Bronchial epithelial cell (primary cell): ENCODE measurements at regions not wholly inside any gene's neighbourhood (a gene's known extent, or its start where the extent isn't known, plus 50 kb on each side); places are given as distances from the start of the nearest gene placed in this dataset.

Source experiments
- DNase-seq: peaks from one replicate; pipeline ENCODE4 v3.0.0-alpha.2; 2010; ENCODE audit warnings: low read depth
- FAIRE-seq: peaks from 2 replicates; lab custom pipeline; 2011; peaks lifted over from hg19 to GRCh38; lab: Jason Lieb, UNC
- H3K27me3 ChIP-seq: 2 replicates; pipeline ENCODE4 v1.5.1; 2011; ENCODE audit warnings: low read length; ENCODE audit not compliant: control insufficient read depth, insufficient read depth
- H3K36me3 ChIP-seq: 2 replicates; pipeline ENCODE4 v1.5.1; 2011; ENCODE audit warnings: low read length; ENCODE audit not compliant: control insufficient read depth, insufficient read depth
- H3K4me3 ChIP-seq: 2 replicates; pipeline ENCODE4 v1.5.1; 2011; ENCODE audit warnings: mild to moderate bottlenecking, low read depth, low read length, control low read depth
- TF ChIP-seq, protein P1 (sequence below): IDR thresholded peaks from 2 replicates; pipeline ENCODE4 v1.5.1; 2011; ENCODE audit warnings: mild to moderate bottlenecking, moderate library complexity, low read length, control low read depth, inconsistent platforms; ENCODE audit not compliant: insufficient read depth, severe bottlenecking

DNA sequence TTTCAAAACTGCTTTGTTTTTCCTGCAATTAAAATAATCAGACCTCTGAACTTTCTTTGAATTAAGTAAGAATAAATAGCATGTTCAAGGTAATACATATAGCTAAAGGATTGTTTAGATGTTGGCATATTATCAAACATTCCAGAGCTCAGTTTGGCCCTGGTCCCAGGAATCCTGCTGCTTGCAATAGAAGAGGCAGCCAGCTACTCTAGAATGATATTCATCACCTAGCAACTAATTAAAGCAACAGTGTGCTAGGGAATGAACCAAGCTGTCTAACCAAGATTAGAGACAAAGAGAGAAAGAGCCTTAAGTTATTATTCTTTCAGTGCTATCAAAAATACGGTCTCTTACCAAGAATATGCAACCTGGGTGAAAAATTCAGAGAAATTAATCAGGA is 460.9 kb downstream of the GABRG1 start:
- Histone ChIP-seq H3K4me3 (no peak overlapping the region), H3K36me3 (no peaks in the 10 kb centered on the region), H3K27me3 (no peaks in the 10 kb centered on the region)
- TF ChIP-seq, protein P1, sequence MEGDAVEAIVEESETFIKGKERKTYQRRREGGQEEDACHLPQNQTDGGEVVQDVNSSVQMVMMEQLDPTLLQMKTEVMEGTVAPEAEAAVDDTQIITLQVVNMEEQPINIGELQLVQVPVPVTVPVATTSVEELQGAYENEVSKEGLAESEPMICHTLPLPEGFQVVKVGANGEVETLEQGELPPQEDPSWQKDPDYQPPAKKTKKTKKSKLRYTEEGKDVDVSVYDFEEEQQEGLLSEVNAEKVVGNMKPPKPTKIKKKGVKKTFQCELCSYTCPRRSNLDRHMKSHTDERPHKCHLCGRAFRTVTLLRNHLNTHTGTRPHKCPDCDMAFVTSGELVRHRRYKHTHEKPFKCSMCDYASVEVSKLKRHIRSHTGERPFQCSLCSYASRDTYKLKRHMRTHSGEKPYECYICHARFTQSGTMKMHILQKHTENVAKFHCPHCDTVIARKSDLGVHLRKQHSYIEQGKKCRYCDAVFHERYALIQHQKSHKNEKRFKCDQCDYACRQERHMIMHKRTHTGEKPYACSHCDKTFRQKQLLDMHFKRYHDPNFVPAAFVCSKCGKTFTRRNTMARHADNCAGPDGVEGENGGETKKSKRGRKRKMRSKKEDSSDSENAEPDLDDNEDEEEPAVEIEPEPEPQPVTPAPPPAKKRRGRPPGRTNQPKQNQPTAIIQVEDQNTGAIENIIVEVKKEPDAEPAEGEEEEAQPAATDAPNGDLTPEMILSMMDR = no peak
- peak; percentile 48 for DNase-seq
- no peak for FAIRE-seq

DNA sequence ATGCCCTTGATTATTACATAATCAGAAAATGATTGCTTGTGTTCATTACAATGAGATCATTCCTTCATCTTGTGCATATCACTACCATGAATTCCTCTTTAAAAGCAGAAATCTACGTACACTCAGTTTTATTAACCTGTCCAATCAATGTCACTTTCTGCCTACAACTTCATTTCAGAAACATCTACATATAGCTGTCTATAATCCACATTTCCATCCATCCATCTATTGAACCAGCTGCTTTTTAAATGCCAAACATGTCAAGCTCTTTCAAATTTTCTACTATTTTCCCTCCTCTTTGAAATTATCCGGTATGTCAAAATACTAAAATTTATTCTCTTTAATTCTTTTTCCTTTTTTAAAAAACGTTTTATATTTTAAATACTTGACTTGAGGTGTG is 462.0 kb downstream of the GABRG1 start:
- no peaks in the 10 kb centered on the region for H3K36me3 ChIP-seq
- no peaks in the 10 kb centered on the region for H3K27me3 ChIP-seq
- TF ChIP-seq, protein P1 = no peak
- DNase-seq = no peak
- no peak overlapping the region for H3K4me3 ChIP-seq
- FAIRE-seq = no peak

DNA sequence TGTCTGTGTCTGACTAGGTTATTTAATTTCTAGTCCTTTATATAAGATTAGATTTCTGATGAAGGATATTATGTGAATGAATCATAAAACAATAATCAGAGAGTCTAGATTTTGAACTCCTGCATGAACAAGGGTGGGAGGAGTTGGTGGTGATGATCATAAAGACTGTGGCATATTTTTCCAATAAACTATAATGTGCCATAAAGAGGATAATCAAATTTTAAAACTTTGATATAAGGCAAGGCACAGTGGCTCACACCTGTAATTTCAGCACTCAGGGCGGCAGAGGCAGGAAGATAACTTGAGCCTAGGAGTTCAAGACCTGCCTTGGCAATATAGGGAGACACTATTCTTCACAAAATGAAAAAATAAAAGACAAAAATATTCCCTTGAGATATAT is 473.3 kb downstream of the GABRG1 start:
- no peak for DNase-seq
- no peaks in the 10 kb centered on the region for H3K27me3 ChIP-seq
- TF ChIP-seq, protein P1 = no peak
- FAIRE-seq = no peak
- H3K36me3 ChIP-seq = no peaks in the 10 kb centered on the region
- no peak overlapping the region for H3K4me3 ChIP-seq

DNA sequence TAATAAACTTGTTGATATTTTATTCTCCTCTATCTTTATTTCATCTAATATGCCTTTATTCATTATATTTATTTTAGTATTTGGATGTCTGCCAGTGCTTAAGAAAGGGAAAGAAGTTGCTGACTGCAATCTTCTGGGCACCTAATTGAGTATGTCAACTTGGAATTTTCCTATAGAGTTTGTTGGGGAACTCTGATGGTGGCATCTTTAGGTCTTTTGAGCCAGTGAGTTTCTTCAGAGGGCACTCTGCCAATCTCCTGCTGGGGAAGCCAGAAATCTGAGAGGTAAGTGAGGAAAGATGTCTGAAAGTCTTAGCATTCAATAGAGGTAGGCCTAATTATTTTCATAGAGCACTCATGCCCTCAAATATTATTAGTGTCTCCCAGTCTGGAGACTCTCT is 475.0 kb downstream of the GABRG1 start:
- DNase-seq = no peak
- Histone ChIP-seq H3K4me3 (no peak overlapping the region), H3K27me3 (no peaks in the 10 kb centered on the region), H3K36me3 (no peaks in the 10 kb centered on the region)
- FAIRE-seq = no peak
- TF ChIP-seq, protein P1 = no peak

DNA sequence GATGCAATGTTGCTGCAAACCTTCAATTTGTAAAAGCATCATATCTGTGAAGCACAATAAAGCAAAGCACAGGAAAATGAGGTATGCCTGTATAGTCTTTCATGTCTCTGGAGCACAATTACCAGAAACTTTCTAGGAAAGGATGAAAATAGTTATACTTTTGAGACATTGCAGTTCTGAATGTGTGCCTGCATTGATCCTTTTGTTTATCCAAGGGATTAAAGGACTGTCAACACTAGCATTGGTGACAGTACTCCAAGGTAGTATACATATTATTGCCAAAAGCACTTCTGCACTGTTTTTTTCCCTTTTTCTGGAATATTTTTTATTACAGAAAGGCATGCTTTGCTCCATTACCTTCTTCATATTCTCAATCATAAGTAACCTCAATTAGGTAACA is 476.0 kb downstream of the GABRG1 start:
- TF ChIP-seq, protein P1 = no peak
- FAIRE-seq (no peak), DNase-seq (no peak)
- Histone ChIP-seq H3K27me3 (no peaks in the 10 kb centered on the region), H3K36me3 (no peaks in the 10 kb centered on the region), H3K4me3 (no peak overlapping the region)

DNA sequence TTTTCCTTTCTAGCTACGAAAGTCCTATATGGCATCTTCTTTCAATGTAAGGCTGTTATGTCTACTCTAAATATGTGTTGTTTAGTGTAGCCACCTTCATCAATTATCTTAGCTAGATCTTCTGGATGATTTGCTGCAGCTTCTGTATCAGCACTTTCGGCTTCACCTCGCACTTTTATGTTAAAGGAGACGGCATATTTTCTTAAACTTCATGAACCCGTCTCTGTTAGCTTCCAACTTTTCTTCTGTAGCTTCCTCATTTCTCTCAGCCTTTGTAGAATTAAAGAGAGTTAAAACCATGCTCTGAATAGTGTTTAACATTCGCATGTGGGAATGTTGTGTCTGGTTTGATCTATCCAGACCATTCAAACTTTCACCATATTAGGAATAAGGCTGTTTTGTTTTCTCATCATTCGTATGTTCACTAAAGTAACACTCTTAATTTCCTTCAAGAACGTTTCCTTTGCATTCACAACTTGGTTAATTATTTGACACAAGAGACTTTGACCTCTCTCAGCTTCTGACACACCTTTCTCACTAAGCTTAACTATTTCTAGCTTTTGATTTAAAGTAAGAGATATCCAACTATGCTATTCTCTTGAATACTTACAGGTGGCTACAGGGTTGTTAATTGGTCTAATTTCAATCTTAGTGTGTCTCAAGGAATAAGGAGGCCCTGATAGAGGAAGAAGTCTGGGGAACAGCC is 476.8 kb downstream of the GABRG1 start:
- FAIRE-seq = no peak
- no peak overlapping the region for H3K4me3 ChIP-seq
- no peak for DNase-seq

More for the DNA sequence above, 476.8 kb downstream of the GABRG1 start:
- Histone ChIP-seq H3K27me3 (no peaks in the 10 kb centered on the region), H3K36me3 (no peaks in the 10 kb centered on the region)
- TF ChIP-seq, protein P1 = no peak
